SK-N-SH (cell line): ENCODE measurements at regions not wholly inside any gene's neighbourhood (a gene's known extent, or its start where the extent isn't known, plus 50 kb on each side); places are given as distances from the start of the nearest gene placed in this dataset.

Source experiments
- CHD2 ChIP-seq: fragments of 150-350 bp; IDR thresholded peaks from 2 replicates; pipeline ENCODE4 v1.6.1; 2018; ENCODE audit warnings: low read length; ENCODE audit not compliant: partially characterized antibody
- YY1 ChIP-seq: IDR thresholded peaks from 2 replicates; pipeline ENCODE4 v1.4.0; 2012; ENCODE audit warnings: low read depth, mild to moderate bottlenecking

DNA sequence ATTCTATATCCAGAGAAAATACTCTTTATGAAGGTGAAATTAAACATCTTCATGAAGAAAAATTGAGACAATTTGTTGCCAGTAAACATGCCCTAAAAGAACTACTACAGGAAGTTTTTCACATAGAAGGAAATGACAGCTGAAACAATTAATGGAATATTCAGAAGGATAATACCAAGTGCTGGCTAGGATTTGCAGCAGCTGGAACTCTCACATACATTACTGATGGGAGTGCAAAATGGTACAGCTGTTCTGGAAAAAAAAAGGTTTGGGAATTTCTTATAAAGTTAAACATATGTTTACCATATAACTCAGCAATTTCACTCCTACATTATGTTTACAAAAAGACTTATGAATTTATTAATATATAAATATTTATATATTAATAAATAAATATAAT is 193.2 kb upstream of the FAT4 start:
- TF ChIP-seq YY1: no peak
- TF ChIP-seq CHD2: no peak
